MV-4-11 (cell line): ENCODE measurements at regions not wholly inside any gene's neighbourhood (a gene's known extent, or its start where the extent isn't known, plus 50 kb on each side); places are given as distances from the start of the nearest gene placed in this dataset.

ENCODE experiments used
- DNase-seq: peaks from one replicate; lab custom pipeline; 2025; lab: John Stamatoyannopoulos, UW

GRCh38 chr4:127534041-127534825 is 98.5 kb upstream of the INTU start:
- no peak for DNase-seq

DNA sequence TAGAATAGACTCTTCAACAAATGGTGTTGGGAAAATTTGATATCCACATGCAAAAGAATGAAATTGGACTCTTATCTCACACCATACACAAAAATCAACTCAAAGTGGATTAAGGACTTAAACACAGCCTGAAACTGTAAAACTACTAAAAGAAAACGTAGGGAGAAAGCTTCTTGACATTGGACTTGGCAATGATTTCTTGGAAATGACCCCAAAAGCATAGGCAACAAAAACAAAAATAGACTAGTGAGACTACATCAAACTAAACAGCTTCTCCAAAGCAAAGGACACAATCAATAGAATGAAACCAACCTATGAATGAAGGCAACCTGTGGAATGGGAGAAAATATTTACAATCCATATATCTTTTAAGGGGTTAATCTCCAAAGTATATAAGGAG is 94.7 kb upstream of the INTU start:
- DNase-seq = no peak

- no peak for DNase-seq
These were observed 92.2 kb upstream of the INTU start for GRCh38 chr4:127540497-127541025.

GRCh38 chr4:127545271-127545670 is 87.5 kb upstream of the INTU start:
- no peak for DNase-seq

DNA sequence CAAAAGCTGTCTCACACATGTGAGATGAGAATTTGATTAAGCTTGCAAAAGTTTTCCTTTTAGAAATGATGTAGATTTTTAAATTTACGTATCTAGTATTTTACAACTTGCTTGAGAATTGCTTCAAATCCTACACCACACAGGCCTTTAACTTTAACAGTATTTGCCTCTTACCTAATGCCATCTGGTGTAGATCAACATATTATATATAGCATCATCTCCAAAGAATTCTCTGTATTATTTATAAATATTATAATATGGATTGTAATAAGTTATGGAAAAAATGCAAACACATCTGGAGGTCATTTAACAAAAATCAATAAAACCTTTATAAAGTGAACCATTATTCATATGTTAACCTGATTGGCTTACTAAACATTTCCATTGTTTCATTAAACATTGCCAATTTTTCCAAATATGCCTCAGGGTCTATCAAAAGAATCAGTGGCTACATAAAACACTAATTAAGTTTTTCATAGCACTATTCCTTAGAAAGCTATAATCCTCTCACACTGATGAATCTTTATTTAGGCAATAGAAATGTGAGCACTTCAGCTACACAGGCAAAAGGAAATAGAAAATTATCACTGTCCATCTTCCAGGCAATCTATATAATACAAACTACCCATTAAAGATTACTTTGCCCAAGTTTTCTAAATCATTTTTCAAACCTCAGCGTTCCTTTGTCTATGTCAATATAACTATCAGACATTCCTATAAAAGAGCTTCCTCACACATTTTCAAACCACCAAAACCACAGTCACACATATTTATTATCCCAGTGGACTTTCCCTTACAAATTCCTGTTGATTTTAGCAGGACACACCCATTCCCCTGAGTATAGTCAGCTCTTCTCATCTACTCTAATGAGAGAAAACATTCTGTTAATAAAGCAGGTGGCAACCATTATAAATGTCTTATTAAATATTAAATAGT is 83.5 kb upstream of the INTU start:
- no peak for DNase-seq

DNA sequence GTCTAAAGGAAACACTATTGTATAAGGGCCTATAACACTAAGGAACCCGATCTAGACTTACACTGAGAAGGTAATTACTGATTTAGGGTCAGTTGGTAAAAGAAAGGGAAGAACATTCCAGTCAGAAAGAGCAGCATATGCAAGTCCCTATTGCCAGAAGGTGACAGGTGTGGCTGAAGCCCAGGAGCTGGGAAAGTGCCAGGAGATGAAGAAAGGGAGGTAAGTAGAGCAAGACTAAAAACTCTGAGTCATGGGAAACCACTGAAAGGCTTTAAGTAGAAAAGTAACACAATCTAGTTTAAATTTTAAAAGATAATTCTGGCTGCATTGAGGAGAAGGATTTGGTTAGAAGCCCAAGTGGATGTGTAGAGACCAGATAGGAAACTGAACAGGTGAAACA is 77.7 kb upstream of the INTU start:
- DNase-seq = no peak

- DNase-seq = no peak
These were observed 74.7 kb upstream of the INTU start for GRCh38 chr4:127558088-127558487.

DNA sequence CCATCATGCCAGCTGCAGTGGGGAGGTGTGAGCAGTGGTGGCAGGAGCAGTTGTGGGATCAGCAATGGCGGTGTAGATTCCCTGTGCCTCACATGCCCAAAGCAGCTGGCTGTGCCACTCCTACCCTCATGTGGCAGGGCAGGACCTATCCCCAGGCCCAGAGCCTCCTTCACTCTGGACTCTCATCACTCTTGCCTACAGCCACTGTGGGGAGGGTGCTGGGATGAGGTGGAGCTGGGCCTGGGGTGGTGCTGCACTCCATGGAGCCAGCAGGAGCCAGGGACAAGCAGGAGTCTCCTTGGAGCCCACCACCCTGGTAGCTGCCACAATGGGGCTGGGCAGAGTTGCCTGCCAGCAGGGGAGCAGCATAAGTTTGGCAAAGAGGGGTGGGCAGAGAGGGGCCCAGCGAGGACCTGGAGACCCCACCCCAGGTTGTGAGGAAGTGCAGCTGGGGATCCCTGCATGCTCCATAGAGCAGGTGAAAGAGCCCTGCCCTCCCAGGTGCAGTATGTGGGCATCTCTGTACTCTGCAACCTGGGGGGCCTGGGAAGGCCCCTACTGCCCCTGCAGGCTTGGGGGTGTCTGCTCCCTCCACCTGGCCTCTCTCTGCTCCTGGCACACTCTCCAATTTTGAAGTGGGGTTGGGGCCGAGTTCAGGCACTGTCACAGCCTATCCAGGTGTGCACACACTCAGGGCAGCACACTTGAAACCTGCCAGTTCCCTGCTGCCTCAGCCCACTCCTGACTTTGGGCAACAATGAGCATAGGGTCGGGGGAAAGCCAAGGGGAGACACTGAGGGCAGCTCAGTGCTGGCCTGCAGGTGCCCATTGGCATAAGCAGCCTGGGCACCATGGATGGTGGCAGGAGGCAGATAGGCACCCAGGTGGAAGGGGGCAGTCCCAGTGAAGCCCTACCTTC is 74.0 kb upstream of the INTU start:
- no peak for DNase-seq

- DNase-seq = no peak
These were observed 72.8 kb upstream of the INTU start for GRCh38 chr4:127559981-127560380.

- DNase-seq = no peak
These were observed 72.0 kb upstream of the INTU start for GRCh38 chr4:127560755-127561154.

DNA sequence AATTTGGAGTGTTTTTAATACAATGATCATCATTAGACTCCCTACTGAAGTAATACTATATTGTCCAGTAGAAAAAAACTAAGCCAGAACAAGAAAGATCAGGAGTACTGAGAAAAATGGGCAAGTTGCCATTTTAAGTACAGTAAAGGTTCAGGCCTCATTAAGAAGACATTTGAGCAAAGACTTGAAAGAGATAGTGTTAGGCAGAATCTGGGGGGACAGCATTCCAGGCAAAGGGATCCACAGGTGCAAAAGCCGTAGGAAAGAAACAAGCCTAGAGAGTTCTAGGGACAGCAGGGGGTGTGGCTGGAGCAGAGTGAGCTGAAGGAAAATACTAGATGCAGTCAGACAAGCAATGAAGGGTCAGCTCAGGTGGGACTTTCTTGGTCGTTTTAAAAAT is 58.1 kb upstream of the INTU start:
- no peak for DNase-seq

DNA sequence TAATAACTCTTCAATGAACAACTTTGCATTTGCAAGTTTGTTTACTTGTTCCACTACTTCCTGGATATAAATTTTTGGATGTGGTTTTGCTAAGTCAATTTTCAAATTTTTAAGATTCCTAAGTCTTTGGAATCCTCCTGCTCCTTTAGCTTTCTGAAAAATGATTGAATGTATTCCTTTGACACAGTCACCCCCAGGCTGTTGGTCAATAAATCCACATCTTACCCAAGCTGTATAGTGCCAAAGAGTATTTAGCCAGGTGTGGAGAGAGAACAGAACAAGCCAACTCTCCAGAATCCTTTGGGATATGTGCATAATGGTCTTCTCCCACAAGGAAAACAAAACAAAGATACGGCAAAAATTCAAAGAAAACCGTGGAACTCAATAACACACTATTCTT is 56.9 kb upstream of the INTU start:
- no peak for DNase-seq

GRCh38 chr4:127578491-127578890 is 54.3 kb upstream of the INTU start:
- no peak for DNase-seq

- DNase-seq = no peak
These were observed 53.8 kb upstream of the INTU start for GRCh38 chr4:127578967-127579366.

- no peak for DNase-seq
These were observed 52.9 kb upstream of the INTU start for GRCh38 chr4:127579821-127580220.

DNA sequence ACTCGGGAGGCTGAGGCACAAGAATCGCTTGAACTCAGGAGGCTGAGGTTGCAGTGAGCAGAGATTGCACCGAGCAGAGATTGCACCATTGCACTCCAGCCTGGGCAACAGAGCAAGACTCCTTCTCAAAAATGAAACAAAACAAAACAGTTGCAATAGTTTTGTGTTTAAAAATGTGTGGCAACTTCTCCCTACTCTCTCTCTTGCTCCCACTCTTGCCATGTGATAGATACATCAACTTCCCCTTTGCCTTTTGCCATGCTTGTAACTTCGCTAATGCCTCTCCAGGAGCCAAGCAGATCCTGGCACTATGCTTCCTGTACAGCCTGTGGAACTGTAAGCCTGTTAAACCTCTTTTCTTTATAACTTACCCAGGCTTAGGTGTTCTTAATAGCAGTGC is 52.5 kb upstream of the INTU start:
- DNase-seq = peak; percentile 53

DNA sequence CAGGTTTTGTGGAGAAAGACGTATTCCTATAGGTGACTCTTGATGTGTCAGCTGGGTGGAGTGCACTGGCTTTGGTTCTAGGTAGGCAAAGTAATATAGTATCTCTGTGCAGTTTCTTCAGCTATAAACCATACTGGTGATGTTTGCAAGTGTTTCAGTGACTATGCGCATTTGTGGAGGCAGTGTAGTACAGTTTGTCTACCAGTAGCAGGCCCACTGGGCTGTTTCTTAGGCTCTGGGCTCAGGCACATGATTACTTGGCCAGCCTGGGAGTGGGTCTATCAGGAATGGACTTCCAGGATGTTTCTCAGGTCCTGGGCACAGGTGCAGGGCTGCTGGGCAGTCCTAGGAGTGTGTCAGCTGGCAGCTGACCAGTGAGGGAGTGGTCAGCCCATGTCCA is 51.9 kb upstream of the INTU start:
- no peak for DNase-seq
